ENCODE measurements at regions not wholly inside any gene's neighbourhood (a gene's known extent, or its start where the extent isn't known, plus 50 kb on each side); places are given as distances from the start of the nearest gene placed in this dataset.

DNA sequence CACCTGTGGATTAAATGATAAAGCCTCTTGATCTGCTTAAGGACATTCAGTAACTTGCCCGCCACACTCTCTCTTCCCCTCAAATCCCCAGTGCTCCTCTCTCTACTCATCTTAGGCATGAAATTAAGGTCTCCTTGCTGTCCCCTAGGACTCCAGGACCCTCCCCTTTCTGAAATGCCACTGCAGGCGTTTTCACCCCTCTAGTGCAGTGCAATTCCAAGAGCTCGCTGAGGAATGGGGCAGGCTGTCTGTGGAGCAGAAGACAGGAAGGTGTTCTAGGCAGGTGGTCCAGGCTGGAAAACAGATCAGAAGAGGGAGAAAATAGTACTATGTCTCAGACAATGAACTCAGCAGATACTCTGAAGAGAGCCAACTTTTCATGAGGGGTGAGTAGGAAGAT lies 55.8 kb upstream of the ARHGAP42 start:
- Histone ChIP-seq H3K9me3 (ENCODE audit: insufficient read depth in 2 of 2, low read depth in 1 of 2, low read length in 1 of 2) (no peaks in the 10 kb centered on the region), H3K27me3 (replicated peaks in 1 of 4; ENCODE audit: control insufficient read depth in 3 of 4, extremely low read depth in 1 of 4, insufficient read depth in 3 of 4, low read length in 3 of 4) (no peaks in the 10 kb centered on the region), H3K18ac (ENCODE audit: extremely low read depth, low read length) (no peak overlapping the region), H3K79me2 (ENCODE audit: control insufficient read depth in 1 of 2, insufficient read depth in 2 of 2, low read length in 2 of 2) (no peaks in the 10 kb centered on the region), H4K5ac (ENCODE audit: insufficient read length, low read depth, low read length) (no peak overlapping the region), H3K23ac (ENCODE audit: insufficient read length) (no peak overlapping the region), H4K91ac (replicated peaks; ENCODE audit: insufficient read length, low read length) (no peak overlapping the region), H4K8ac (ENCODE audit: extremely low read depth, insufficient read depth, low read length) (no peak overlapping the region; the same call in 1 of the 2 replicates), H3K9ac (replicated peaks in 1 of 4; ENCODE audit: extremely low read depth in 1 of 4, low read depth in 3 of 4, low read length in 3 of 4) (no peak overlapping the region), H3K27ac (ENCODE audit: low read depth, low read length) (no peak overlapping the region), H2BK15ac (ENCODE audit: low read length) (no peak overlapping the region), H3K4me2 (ENCODE audit: insufficient read depth in 1 of 2, low read depth in 2 of 2, low read length in 2 of 2) (no peak overlapping the region), H2BK12ac (ENCODE audit: low read depth, low read length) (no peak overlapping the region), H3K36me3 (ENCODE audit: control insufficient read depth in 2 of 4, insufficient read depth in 4 of 4, low read length in 3 of 4) (no peaks in the 10 kb centered on the region), H3K4me3 (ENCODE audit: extremely low read depth in 1 of 4, insufficient read depth in 2 of 4, low read depth in 3 of 4, low read length in 4 of 4) (no peak overlapping the region), H4K20me1 (replicated peaks in 1 of 2; ENCODE audit: control insufficient read depth in 1 of 2, insufficient read depth in 2 of 2, low read length in 2 of 2) (no peaks in the 10 kb centered on the region), H2AFZ (ENCODE audit: low read length) (no peak overlapping the region; the same call in 1 of the 2 replicates), H2AK5ac (ENCODE audit: low read depth, low read length) (no peak overlapping the region), H3K56ac (replicated peaks; ENCODE audit: insufficient read length, low read depth, low read length) (no peak overlapping the region), H3K79me1 (ENCODE audit: low read depth, low read length) (no peaks in the 10 kb centered on the region), H2BK5ac (ENCODE audit: low read depth, low read length) (no peak overlapping the region), H3K14ac (ENCODE audit: insufficient read length) (no peak overlapping the region), H2BK120ac (replicated peaks; ENCODE audit: low read depth, low read length) (no peak overlapping the region), H3K23me2 (ENCODE audit: low read depth, low read length) (no peaks in the 10 kb centered on the region), H3K4me1 (replicated peaks in 1 of 4; ENCODE audit: control insufficient read depth in 3 of 4, insufficient read depth in 4 of 4, low read length in 3 of 4) (no peaks in the 10 kb centered on the region), H2BK20ac (ENCODE audit: low read length) (no peak overlapping the region), H3K4ac (replicated peaks; ENCODE audit: insufficient read length, low read depth, low read length) (no peak overlapping the region)
- 74% methylated on average over 3 of the region's 3 CpGs; no CpG with 5 or more reads in 1 of the 2 experiments for WGBS, 2 experiments (ENCODE audit: extremely low coverage in 1 of 2, insufficient coverage in 1 of 2, insufficient read length in 1 of 2, insufficient replicate concordance in 2 of 2, low coverage in 1 of 2, low lambda C conversion rate in 2 of 2, missing lambda C conversion rate in 1 of 2)
- FAIRE-seq (no peak), DNase-seq (ENCODE audit: low read depth in 1 of 2, low spot score in 2 of 2) (no peak)
- CTCF ChIA-PET (ENCODE audit: partially characterized antibody) = no interaction called here
- POLR2A ChIA-PET (ENCODE audit: partially characterized antibody) = no interaction called here
- TF ChIP-seq RAD21 (IDR thresholded peaks at IDR 0.05 in 1 of 2, conservative IDR thresholded peaks at IDR 0.05 in 1 of 2; ENCODE audit: low read depth in 2 of 2, low read length in 2 of 2) (no peak), ZNF274 (IDR thresholded peaks at IDR 0.05; ENCODE audit: borderline replicate concordance, extremely low read depth, low read length) (no peak), TEAD4 (IDR thresholded peaks at IDR 0.05; ENCODE audit: low read depth, low read length) (no peak), CREB1 (IDR thresholded peaks at IDR 0.05) (no peak), CTBP2 (IDR thresholded peaks at IDR 0.05; ENCODE audit: borderline replicate concordance, insufficient read depth, insufficient read length, low read length) (no peak), JUND (IDR thresholded peaks at IDR 0.05; ENCODE audit: low read length) (no peak), PHF8 (conservative IDR thresholded peaks at IDR 0.05; ENCODE audit: low read depth, low read length) (no peak), JUN (IDR thresholded peaks at IDR 0.05; ENCODE audit: low read depth, low read length) (no peak)
